NCI-H2081 treated with DMSO at 0.1 percent for 48 hours (cell line): ENCODE measurements at regions not wholly inside any gene's neighbourhood (a gene's known extent, or its start where the extent isn't known, plus 50 kb on each side); places are given as distances from the start of the nearest gene placed in this dataset.
"Not testable (repeated sequence)": the region's sequence is repeated elsewhere in the genome, so short reads cannot be mapped to it uniquely, and the experiment has no call there.

Experiments used
- DNase-seq: peaks from one replicate; lab custom pipeline; 2025; lab: John Stamatoyannopoulos, UW

- DNase-seq = no peak
Observed at GRCh38 chr5:96133341-96134079, 171.9 kb upstream of the ELL2 start.

GRCh38 chr5:96129276-96129675, 167.6 kb upstream of the ELL2 start:
- no peak for DNase-seq

GRCh38 chr5:96128204-96128864, 166.7 kb upstream of the ELL2 start:
- DNase-seq = no peak

GRCh38 chr5:96127538-96127937, 165.9 kb upstream of the ELL2 start:
- DNase-seq = no peak

DNA sequence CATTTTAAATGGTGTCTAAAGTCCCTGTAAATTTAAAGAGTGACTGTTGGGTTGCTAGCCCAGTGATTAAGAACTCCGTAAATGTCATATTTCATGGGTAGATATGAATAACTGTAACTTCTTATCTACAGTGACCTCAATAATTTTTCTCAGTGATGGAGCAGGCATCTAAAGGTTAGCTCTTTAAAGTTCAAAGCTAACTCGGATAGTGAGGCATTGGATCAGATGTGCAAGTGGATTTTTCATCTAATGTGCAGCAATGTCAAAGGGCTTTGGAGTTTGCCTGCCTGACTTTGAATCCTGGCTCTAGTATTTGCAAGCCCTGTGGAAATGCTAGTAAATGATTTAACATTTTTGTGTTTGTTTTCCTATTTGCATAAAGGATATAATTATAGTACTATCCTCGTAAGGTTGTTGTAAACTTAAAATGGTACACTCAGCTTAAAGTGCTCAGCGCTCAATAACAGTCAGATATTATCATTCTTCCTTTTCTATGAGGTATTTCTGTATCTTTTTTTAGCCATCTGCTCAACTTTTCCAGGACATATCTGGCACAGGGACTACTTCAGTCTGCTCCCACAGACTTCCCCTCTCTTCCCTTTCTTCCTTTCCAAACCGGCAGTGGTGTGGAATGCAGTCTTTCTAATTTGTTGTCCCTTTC, 163.7 kb upstream of the ELL2 start:
- DNase-seq = no peak

- DNase-seq = no peak
Observed at GRCh38 chr5:96124589-96124988, 162.9 kb upstream of the ELL2 start.

DNA sequence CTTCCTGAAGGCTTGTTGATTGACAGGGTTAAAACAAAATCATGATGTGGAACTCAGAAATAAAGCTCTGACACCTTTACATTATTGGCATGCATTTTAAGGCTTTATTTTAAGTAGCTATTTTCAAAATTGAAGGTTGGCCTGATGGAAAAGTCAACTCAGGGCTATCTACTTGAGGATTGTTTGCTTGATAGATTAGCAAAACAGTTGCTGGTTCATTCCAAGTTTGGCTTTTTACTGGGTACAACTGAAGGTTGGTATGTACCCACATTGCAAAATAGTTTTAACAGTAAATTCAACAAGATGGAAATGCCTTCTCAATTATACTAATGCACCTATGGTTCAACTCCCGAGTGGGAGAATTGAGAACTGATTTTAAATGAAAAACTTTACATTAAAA, 161.8 kb upstream of the ELL2 start:
- no peak for DNase-seq

GRCh38 chr5:96121364-96121763, 159.7 kb upstream of the ELL2 start:
- no peak for DNase-seq

DNA sequence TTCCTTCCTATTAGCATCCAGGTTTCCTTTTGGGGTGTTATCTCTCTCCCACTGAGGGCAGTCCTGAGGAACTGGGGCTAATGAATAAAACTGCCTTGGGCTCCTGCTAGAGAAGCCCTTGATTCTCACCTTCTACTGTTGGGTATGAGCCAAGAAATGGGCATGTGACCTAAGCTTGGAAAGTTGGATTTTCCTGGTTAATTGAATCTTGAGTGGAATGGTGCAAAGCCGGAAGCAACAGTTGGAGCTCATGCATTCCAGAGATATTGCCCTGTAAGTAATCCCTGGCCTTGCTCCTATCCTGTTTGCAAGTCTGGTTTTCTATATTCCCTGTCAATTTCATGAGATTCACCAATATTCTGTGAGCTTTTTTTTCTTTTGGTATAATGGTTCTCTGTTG, 158.5 kb upstream of the ELL2 start:
- no peak for DNase-seq

- no peak for DNase-seq
Observed at GRCh38 chr5:96117771-96118651, 156.4 kb upstream of the ELL2 start.

- no peak for DNase-seq
Observed at GRCh38 chr5:96115147-96115807, 153.6 kb upstream of the ELL2 start.

DNA sequence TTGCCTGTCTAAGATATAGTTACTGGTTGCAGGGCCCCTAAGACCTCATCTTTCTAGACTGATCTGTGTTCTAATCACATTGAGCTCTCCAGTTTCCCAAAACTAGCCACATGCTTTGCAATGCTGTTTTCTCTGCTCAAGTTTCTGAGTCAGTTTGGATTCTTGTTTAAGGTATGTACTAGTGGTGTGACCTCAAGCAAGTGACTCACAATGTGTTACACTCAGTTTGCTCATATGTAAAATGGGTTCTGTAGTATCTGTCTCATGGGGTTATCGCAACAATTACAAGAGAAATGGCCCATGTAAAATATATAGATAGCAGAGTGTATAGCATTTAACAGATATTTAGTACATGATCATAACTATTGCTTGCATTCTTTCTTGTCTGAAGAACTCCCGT, 153.1 kb upstream of the ELL2 start:
- DNase-seq = no peak

DNA sequence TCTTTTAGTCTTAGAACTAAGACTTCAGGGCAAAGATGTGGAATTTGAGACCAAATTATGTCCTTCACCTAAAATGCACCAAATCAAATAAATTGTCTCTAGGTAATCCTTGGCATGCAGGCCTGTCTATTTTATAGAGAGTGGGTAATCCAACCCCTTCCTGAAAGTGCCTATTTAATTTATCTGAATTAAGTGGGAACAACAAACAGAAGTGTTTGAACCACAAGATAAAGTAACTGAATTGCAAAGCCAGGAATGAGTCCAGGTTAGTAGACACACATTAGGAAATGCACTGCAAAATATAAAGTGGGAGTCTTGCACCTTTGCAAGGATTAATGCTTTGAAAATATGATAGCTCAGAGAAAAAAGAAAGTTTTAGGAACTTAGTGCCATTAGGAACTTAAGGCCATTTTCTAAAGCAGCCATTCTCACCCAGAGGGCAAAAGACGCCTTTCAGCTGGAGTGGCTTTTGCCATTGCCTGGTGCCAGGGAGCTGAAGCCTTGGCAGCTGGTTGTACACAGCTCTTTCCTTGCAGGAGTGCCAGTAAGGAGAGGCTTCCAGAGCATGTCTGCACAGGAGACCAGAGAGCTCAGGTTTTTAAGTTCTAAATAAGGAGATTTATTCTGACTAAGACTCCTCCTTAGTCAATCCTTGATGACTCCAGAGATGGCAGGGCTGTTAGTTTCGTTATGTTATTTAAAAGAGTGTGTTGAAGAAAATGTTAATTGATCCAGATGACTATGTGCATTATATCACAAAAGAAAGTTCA, 151.7 kb upstream of the ELL2 start:
- DNase-seq = no peak

GRCh38 chr5:96112703-96113102, 151.1 kb upstream of the ELL2 start:
- DNase-seq = no peak

GRCh38 chr5:96112123-96112670, 150.5 kb upstream of the ELL2 start:
- no peak for DNase-seq

DNA sequence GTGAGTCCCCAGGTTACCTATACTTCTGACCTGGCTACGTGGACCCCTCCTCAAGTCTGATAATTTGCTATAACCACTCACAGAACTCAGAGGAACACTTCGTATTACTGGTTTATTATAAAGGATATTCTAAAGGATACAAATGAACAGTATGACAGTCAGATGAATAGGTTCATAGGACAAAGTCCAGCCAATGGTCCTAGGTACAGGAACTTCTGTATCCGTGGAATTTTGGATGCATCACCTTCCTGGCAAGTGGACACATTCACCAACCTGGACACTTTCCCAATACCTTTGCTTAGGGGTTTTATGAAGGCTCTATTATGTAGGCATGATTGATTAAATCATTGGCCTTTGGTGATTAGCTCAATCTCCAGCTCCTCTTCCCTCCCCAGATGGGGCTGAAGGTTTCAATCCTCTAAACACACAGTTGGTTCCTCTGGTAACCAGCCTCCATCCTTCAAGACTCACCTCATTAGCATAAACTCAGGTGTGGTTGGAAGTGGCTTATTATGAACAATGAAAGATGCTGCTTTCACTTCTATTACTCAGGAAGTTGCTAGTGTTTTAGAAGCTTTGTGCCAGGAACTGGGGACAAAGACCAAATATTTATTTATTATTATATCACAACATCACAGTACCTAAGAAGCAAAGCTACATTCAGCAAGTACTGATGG, 149.6 kb upstream of the ELL2 start:
- no peak for DNase-seq

DNA sequence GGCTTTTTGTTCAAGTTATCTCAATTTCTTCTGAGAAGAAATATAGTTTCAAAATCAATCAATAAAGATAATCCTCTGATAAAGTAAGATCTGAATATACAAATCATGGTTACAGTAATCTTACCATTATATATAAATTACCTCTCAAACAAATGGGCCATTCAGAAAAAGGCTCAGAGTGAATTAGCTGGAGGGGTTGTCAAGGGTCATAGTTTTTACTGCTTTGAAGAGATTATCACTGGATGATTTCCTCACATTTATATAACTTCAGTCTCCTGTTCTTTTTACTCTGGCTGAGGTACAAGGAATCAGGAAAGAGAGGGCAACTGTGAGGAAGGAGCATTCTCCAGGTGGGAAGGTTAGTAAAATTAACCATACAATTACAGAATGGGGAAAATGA, 148.6 kb upstream of the ELL2 start:
- DNase-seq = no peak

- DNase-seq = not testable (repeated sequence)
Observed at GRCh38 chr5:96108629-96109028, 147.0 kb upstream of the ELL2 start.

DNA sequence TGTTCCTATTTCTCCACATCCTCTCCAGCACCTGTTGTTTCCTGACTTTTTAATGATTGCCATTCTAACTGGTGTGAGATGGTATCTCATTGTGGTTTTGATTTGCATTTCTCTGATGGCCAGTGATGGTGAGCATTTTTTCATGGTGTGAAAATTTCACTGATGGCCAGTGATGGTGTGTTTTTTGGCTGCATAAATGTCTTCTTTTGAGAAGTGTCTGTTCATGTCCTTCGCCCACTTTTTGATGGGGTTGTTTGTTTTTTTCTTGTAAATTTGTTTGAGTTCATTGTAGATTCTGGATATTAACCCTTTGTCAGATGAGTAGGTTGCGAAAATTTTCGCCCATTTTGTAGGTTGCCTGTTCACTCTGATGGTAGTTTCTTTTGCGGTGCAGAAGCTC, 142.2 kb upstream of the ELL2 start:
- DNase-seq = not testable (repeated sequence)
